NB4 (cell line): ENCODE measurements at regions not wholly inside any gene's neighbourhood (a gene's known extent, or its start where the extent isn't known, plus 50 kb on each side); places are given as distances from the start of the nearest gene placed in this dataset.
"Not testable (repeated sequence)": the region's sequence is repeated elsewhere in the genome, so short reads cannot be mapped to it uniquely, and the experiment has no call there.

Experiments
- DNase-seq: peaks from one replicate; pipeline ENCODE4 v3.0.0; 2010; ENCODE audit warnings: low read depth
- H3K4me3 ChIP-seq: one replicate; pipeline ENCODE4 v1.5.1; 2011; ENCODE audit warnings: mild to moderate bottlenecking, low read depth, low read length, moderate library complexity
- CTCF ChIP-seq: IDR thresholded peaks from one replicate; pipeline ENCODE4 v1.5.1; 2012; ENCODE audit warnings: low read depth, low read length
- MAX ChIP-seq: IDR thresholded peaks from 2 replicates; pipeline ENCODE4 v1.6.1; 2011; ENCODE audit warnings: low read depth, low read length
- MYC ChIP-seq: IDR thresholded peaks from 2 replicates; pipeline ENCODE4 v1.6.1; 2011; ENCODE audit warnings: low read depth, low read length
- POLR2A ChIP-seq: IDR thresholded peaks from 2 replicates; pipeline ENCODE4 v1.6.1; 2011; ENCODE audit warnings: mild to moderate bottlenecking; ENCODE audit not compliant: insufficient read length; ENCODE audit errors: extremely low read depth

- TF ChIP-seq MYC (no peak), POLR2A (no peak), CTCF (no peak), MAX (no peak)
- no peak overlapping the region for H3K4me3 ChIP-seq
- no peak for DNase-seq
Observed at GRCh38 chr9:115553060-115553773, 435.3 kb upstream of the TNC start.

- TF ChIP-seq POLR2A (no peak), MYC (no peak), MAX (no peak), CTCF (no peak)
Observed at GRCh38 chr9:115556432-115556831, 438.5 kb upstream of the TNC start.

GRCh38 chr9:115575147-115575546 is 457.2 kb upstream of the TNC start:
- H3K4me3 ChIP-seq, result no peak overlapping the region
- DNase-seq, result no peak
- TF ChIP-seq MYC (no peak), MAX (no peak), POLR2A (no peak), CTCF (no peak)

More at GRCh38 chr9:115556432-115556831, 438.5 kb upstream of the TNC start:
- H3K4me3 ChIP-seq, result no peak overlapping the region
- no peak for DNase-seq

GRCh38 chr9:115585458-115585857 is 467.5 kb upstream of the TNC start:
- DNase-seq, H3K4me3 ChIP-seq: not testable (repeated sequence)

- no peak for TF ChIP-seq POLR2A
- no peak for TF ChIP-seq MYC
- no peak for TF ChIP-seq MAX
- TF ChIP-seq CTCF, result no peak
- DNase-seq, result no peak
- no peak overlapping the region for H3K4me3 ChIP-seq
Observed at GRCh38 chr9:115587310-115587709, 469.4 kb upstream of the TNC start.

GRCh38 chr9:115590011-115590410 is 472.1 kb upstream of the TNC start:
- H3K4me3 ChIP-seq, result no peak overlapping the region
- no peak for DNase-seq
- no peak for TF ChIP-seq CTCF
- TF ChIP-seq MYC, result no peak
- TF ChIP-seq MAX, result no peak
- no peak for TF ChIP-seq POLR2A
